ENCODE measurements at regions not wholly inside any gene's neighbourhood (a gene's known extent, or its start where the extent isn't known, plus 50 kb on each side); places are given as distances from the start of the nearest gene placed in this dataset.

- no peak for TF ChIP-seq REST (IDR thresholded peaks at IDR 0.05; ENCODE audit: low read depth)
- no peak for TF ChIP-seq YY1 (IDR thresholded peaks at IDR 0.05; ENCODE audit: low read depth)
- no peak for TF ChIP-seq CEBPB (IDR thresholded peaks at IDR 0.05)
These were observed 59.1 kb upstream of the TMEM244 start for GRCh38 chr6:129920103-129920798.
